ENCODE measurements at regions not wholly inside any gene's neighbourhood (a gene's known extent, or its start where the extent isn't known, plus 50 kb on each side); places are given as distances from the start of the nearest gene placed in this dataset.

DNA sequence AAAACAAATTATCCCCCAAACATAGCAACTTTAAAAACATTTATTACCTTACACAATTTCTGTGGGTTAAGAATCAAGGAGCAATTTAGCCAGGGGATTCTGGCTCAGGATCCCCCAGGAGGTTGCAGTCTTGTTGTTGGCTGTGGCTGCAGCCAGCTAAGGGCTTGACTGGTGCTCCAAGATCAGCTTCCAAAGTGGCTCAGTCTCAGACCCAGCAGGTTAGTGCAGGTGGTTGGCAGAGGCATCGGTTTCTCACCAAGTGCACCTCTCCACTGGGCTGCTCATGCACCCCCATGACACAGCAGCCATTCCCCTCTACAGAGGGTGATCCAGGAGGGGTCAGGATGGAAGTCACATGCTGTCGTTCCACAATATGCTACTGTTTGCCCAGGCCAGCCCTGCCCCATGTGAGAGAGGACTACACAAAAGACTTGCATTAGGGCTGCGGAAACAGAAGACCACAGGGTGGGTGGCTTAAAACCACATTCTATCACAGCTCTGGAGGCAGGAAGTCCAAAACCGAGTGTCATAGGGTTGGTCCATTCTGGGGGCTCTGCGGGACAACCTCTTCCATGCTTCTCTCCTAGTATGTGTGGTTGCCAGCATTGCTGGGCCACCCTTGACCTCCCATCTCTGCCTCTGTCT, 125.8 kb downstream of the C6orf118 start:
- TF ChIP-seq ZFP30 (CRISPR knock-in tag; IDR thresholded peaks at IDR 0.05) (no peak), POU6F1 (CRISPR knock-in tag; IDR thresholded peaks at IDR 0.05; ENCODE audit: borderline replicate concordance, low read depth) (no peak), TSHZ2 (CRISPR knock-in tag; IDR thresholded peaks at IDR 0.05) (no peak), ZFP3 (CRISPR knock-in tag; IDR thresholded peaks at IDR 0.05) (no peak), PATZ1 (CRISPR knock-in tag; IDR thresholded peaks at IDR 0.05; ENCODE audit: borderline replicate concordance) (no peak), ARNTL (CRISPR knock-in tag; IDR thresholded peaks at IDR 0.05; ENCODE audit: borderline replicate concordance, low read depth) (no peak), ISL1 (CRISPR knock-in tag; IDR thresholded peaks at IDR 0.05) (no peak), RARB (CRISPR knock-in tag; IDR thresholded peaks at IDR 0.05) (no peak), ESRRG (CRISPR knock-in tag; IDR thresholded peaks at IDR 0.05) (no peak), ZNF8 (CRISPR knock-in tag; IDR thresholded peaks at IDR 0.05) (no peak), ZNF70 (CRISPR knock-in tag; IDR thresholded peaks at IDR 0.05) (no peak), ZC3H10 (CRISPR knock-in tag; IDR thresholded peaks at IDR 0.05) (no peak), PPARA (CRISPR knock-in tag; IDR thresholded peaks at IDR 0.05; ENCODE audit: borderline replicate concordance) (no peak)
- TF ChIP-seq, protein P1, sequence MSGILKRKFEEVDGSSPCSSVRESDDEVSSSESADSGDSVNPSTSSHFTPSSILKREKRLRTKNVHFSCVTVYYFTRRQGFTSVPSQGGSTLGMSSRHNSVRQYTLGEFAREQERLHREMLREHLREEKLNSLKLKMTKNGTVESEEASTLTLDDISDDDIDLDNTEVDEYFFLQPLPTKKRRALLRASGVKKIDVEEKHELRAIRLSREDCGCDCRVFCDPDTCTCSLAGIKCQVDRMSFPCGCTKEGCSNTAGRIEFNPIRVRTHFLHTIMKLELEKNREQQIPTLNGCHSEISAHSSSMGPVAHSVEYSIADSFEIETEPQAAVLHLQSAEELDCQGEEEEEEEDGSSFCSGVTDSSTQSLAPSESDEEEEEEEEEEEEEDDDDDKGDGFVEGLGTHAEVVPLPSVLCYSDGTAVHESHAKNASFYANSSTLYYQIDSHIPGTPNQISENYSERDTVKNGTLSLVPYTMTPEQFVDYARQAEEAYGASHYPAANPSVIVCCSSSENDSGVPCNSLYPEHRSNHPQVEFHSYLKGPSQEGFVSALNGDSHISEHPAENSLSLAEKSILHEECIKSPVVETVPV (CRISPR knock-in tag; IDR thresholded peaks at IDR 0.05), result no peak

All from SK-N-SH treated with all-trans-retinoic acid at 6 μM for 48 hours (cell line).